Fibroblast of skin of right quadriceps (primary cell): ENCODE measurements at regions not wholly inside any gene's neighbourhood (a gene's known extent, or its start where the extent isn't known, plus 50 kb on each side); places are given as distances from the start of the nearest gene placed in this dataset.
A peak's percentile ranks its signal among the peaks of the same experiment; 100 is the strongest.
"Not testable (repeated sequence)": the region's sequence is repeated elsewhere in the genome, so short reads cannot be mapped to it uniquely, and the experiment has no call there.

Experiments used
- DNase-seq: peaks from one replicate; pipeline ENCODE4 v3.0.0-alpha.2; 2013

DNA sequence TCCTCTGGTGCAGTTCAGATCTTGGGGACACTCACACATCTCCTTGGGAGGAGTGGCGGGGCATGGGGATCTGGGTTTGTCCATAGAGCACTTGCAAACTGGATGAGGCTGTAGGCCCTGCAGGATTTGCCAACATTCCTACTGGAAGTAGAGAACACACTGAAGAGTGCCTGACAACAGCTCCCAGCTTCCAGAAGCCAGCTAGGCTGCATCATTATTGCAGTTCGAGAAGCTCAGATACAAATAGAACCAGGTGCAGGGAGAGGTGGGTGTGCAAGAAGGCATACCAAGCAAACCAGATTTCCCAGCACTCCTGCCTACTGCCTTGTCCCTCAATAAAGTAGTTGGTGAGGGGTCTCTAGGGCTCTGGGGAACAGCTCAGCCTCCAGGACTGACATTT lies 52.5 kb downstream of the RHOB start:
- no peak for DNase-seq

DNA sequence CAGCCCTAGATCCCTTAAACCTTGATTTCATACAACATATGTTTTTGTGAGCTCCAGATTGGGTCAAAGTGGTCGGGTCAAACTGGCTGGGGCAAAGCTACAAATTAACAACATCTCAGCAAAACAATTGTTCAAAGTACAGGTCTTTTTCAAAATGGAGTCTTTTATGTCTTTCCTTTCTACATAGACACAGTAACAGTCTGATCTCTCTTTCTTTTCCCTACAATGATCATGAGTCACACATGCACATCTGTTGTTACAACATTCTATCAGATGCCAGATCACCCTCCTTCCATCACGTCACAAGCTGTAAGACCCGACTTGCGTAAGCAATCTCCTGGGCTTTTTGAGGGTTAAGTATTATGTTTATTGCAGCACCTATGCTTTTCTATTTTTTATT lies 55.1 kb downstream of the RHOB start:
- DNase-seq, result peak; percentile 98

DNA sequence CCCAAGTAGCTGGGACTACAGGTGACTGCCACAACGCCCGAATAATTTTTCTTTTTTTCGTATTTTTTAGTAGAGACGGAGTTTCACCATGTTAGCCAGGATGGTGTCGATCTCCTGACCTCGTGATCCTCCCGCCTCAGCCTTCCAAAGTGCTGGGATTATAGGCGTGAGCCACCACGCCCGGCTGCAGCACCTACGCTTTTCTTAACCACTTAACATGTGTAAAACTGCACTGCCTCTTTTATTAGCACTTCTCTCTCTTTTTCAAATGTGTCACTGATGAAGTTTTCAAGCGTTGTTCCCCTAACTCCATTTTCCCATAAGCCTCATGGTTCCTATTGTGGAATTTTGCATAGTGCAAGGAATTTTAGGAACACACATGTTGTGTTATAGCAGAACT lies 55.6 kb downstream of the RHOB start:
- not testable (repeated sequence) for DNase-seq

DNA sequence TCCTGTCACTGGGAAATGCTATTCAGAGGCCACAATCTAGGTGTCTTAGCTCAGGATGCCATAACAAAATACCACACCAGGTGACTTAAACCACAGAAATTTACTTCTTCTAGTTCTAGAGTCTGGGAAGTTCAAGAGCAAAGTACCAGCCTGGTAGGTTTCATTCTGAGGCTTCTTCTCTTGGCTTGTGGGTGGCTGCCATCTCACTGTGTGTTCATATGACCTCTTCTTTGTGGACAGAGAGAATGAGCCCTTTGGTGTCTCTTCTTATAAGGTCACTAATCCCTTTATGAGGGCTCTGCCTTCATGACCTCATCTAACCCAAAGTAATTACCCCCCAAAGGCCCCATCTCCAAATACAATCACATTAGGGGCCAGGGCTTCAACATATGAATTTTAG lies 57.3 kb downstream of the RHOB start:
- DNase-seq, result no peak

DNA sequence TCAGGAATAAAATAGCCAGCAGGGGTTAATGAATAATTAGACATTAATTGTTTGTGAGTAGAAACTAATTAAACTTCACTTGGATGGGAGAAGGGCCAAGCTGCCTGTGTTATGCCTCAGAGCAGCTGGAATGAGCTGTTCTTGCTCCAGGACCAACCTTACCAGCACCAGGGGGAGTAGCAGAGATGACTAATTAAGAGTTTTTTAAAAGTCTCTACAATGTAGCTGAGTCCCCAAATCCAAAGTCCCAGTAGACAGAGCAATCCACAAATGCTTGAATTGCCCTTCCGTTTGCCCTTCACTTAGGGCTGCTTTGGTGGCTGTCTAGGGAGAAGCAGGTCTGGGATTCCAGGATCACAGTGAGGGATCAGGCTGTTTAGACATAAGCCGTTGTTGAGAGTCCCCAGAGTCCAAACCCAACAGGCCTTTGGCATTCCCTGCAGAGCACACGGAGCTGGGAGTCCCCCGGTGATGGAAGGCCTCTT lies 59.4 kb downstream of the RHOB start:
- DNase-seq, result peak; percentile 64

DNA sequence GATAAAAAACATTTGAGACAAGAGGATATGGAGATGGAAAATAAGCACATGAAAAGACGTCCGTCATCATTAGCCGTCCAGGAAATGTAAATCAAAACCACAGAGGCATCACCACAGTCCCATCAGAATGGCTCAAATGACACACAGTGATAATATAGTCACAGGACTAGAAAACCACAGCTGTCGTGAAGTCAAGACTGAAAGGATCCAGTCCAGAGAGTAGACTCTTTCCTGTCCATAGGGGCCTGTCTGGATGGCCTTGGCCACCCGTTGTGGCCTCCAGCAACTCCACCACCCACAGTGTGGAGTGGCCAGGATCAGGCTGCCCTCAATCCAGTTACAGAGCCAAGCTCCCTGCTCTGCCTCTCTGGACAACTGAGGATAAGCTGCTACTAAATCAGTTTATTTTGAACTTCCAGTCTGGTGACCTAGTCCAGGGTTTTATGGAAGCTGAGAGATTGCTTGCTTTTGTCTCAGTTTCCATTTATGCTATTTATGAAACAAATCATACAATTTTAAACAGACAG lies 60.4 kb downstream of the RHOB start:
- DNase-seq, result peak; percentile 34

DNA sequence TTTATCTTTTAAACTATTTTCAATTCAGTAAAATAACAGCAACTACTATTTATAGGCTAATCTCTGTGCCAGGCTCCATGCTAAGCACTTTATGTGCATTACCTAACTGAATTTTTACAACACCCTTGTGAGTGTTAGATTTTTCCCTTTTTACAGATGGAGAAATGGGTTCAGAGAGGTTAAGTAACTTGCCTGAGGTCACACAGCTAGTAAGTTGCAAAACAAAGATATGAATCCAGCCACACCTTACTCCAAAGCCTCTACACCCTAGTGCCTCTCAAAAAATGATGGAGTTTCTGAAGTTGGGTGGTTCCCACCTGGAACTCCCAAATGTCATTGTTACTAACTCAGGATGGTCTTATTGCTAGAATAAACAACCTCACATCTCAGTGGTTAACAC lies 60.8 kb downstream of the RHOB start:
- no peak for DNase-seq

DNA sequence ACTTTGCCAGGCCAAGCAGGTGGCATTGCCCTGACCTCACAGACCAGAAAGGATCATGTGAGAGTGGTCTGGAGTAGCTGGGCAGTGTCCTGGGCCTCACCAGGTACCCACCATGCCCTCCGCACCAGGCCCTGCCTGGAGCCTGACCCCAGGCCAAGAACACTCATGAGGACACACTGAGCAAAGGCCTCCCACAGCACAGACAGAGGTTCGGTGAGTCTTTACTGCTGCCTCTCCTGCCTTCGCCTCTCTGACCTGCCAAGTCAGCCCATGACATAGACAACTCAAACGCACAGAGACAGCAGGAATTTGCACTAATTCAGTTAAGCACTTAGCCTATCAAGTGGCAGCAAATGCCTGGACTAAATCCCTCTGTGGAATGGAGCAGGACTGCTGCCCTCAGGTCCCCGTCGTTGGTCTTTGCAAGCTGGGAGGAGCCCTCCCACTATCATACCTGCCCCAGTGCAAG lies 62.5 kb downstream of the RHOB start:
- DNase-seq, result no peak

DNA sequence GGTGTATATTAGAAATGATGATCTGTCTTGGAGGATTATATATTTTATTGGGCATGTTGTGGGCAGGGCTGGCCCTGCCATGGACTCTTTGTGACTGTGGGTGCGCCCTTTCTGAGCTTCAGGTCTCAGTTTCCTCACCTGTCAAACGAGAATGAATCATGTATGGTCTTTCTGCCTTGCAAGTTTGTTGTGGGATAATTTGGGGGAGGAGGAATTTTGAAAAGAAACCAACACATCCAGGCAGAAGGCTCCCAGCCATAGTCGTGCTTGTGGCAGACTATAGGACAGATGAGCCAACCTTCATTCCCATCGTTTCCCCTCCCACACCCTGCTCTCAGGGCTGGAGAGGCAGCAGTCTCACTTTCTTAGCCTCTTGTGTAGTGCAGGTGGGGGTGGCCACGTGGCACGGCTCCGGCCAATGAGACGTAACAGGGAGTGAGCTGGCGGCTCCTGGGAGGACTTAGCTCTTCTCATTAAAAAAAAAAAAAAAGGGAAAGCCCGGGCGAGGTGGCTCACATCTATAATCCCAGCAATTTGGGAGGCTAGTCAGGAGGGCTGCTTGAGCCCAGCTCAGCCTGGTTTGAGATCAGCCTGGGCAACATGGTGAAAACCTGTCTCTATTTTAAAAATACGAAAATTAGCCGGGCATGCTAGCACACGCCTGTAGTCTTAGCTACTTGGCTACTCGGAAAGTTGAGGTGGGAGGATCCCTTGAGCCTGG lies 63.1 kb downstream of the RHOB start:
- peak; percentile 32 for DNase-seq

DNA sequence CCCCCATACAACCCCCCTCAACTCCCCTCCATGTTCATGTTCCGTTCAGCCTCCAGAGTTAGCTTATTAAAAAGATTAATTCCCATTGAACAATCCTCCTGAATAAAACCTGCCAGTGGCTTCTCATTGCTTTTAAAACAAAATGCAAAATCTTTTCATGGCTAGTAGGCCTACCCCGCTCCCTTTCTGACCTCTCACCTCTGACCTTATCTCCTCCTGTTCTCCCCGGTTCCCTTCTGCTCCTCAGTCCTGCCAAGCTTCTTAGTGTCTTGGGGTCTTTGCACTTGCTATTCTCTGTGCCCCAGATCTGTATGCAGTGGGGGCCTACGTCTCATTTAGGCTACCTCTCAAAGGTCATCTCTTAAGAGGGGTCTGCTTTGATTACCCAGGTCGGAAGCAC lies 64.3 kb downstream of the RHOB start:
- DNase-seq, result no peak

DNA sequence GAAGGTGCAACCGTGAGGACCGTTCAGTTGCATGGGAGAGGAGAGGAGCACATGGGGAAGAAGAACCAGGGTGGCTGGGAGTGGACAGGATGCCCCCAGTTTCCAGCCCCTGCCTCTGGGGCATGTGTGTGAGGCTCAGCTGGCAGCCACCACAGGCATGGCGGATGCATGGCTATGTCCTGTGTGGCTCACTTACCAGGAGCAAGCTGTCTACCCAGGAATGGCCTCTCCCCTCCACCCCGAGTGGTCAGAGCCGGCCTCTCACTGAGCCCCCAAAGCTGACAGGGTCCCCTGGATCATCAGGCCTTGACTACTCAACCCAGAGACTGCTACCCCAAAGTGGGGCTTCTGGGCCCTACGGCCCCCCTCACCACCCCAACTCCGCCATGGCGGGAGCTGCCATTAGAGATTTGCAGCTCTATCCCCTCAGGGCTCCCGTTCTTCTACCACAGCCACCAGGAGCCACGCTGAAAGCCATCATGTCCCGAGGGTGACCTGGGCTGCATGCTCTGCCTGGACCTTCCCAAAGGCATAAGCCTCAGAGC lies 65.3 kb downstream of the RHOB start:
- DNase-seq, result no peak

DNA sequence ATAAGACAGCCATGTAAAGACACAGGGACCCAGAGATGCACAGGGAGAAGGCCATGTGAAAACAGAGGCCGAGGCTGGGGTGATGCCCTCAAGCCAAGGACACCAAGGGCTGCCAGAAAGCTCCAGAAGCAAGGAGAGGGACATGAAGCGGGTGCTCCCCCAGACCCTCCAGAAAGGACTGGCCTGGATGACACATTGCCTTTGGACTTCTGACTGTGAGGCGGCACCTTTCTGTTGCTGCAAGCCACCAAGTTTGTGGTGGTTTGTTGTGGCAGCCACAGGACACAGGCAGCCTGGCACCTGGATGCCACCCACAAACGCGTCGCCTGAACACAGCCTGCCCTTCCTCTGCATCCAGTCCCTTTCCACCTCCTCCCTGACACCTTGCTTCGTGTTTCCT lies 67.1 kb downstream of the RHOB start:
- DNase-seq, result no peak

DNA sequence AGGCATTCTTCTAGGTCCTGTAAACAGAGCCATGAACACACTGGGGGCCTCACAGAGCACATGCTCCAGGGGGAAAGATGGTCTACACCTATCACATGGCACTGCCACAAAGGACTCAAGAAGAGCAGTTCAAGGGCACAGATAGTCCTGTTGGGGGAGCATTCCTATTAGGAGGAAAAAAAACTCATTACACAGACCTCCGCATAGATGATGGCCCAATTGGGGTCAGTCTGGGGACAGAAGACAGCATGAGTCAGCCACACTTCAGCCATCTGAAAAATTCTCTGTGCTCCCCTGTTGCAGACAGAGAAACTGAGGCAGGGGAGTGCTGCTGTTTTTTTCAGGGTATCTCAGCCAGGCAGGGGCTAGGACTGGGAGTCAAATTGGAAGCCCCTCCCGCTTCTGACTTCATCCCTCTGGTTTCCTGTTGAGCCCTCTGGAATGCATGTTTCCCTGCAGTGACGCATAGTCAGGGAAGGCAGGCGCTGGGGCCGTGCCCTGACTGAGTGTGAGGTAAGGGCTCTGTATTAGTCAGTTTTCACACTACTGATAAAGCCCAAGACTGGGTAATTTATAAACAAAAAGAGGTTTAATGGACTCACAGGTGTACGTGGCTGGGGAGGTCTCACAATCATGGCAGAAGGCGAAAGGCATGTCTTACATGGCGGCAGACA lies 67.9 kb downstream of the RHOB start:
- peak; percentile 96 for DNase-seq

DNA sequence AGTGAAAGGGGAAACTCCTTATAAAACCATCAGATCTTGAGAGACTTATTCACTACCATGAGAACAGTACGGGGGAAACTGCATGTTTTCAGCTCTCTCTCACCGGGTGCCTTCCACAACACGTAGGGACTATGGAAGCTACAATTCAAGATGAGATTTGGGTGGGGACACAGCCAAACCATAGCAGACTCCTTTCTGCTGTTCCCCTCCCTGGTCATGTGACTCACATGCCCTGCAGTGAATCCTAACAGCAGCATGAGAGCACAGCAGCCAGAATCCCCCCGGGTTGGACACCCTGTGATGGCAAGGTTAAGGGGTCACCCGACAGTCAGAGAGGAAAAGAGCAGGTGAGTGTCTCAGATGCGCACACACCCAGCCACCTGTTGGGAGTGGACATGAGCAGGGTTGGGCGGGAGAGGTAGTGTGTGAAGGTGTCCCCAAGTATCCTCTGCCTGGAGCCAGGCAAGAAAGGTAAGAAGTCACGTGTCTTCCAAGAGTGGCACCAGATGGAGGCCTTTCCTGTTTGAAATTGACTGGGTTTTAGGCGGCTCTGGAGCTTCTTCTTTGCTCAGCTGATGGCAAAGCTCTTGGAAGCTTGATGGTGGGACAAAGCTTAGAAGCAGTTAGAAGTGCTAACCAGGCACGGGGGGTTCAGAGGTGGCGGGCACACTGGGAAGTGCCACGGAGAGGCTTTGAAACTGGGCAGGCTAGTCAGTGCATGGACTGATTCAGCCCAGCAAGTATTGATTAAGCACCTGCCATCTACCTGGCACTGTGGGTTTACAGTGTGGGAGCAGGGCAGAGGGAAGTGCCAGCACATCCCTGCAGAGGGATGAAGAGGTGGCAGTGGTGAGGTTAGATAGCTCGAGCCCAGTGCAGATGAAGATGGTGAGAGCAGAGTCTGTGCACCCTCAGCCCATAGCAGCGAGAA lies 68.7 kb downstream of the RHOB start:
- DNase-seq, result no peak

DNA sequence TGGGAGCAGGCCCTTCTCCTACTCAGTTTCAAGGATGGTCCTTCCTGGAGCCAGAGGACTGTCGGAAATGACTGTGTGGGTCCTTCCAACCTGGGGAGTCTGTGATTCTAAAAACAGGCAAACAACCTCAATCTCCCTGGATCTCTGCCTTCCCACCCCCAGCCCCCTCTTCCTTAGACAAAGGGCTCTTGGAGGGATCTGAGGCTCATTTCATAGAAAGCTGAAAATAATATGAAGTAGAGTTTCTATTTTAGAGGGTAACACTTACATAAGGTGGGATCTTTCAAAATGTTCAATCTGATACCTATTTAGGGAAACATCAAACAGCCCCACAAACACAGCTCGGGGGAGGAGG lies 69.4 kb downstream of the RHOB start:
- DNase-seq, result no peak

DNA sequence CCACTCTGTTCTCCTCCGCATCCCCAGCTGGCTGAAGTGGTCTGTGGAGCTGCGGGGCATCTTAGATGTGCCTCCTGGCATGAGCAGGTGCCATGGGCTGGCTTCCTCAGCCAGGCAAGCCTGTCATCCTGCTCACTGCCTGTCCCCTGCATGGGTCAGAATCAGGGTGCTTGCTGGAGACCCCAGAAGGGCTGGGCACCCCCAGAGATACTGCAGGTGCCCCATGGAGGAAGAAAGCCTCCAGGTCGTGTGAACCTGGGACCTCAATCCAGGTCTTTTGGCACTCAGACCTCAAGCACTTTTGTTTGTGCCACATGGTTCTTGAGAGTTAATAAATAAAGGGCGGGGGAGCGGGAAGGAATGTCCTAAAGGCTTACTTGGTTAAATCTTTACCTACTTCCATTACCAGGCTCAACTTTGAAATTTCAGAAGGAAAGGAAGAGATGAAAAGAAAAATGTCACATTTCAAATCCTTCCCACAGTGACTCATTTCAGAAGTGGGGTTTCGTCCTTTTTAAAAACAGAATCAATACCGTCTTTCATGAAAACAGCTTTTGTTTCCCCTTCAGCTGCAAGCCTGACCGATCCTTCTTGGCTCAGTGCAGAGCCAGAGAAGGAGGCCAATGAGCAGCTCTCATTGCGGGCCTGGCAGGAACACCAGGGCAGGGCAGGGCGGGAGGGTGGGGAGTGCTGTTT lies 69.9 kb downstream of the RHOB start:
- no peak for DNase-seq

DNA sequence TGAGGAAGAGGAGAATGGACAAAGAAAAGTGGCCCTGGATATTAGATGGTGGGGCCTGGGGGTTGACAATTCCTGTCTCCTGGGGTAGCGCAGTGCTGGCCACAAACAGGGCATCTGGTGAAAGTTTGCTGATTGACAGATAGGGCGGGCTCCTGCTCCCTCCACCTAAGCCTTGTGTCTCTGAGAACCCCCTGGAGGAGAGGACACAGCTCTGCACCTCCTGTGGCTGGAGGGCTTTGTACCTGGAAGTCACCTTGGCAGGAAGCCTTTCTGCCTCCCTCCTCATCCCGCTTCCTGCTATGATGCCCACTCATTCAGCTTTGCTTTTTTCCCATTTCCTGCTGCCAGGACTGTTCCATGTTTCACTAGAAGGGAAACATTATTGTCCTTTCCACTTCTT lies 72.4 kb downstream of the RHOB start:
- DNase-seq, result no peak

DNA sequence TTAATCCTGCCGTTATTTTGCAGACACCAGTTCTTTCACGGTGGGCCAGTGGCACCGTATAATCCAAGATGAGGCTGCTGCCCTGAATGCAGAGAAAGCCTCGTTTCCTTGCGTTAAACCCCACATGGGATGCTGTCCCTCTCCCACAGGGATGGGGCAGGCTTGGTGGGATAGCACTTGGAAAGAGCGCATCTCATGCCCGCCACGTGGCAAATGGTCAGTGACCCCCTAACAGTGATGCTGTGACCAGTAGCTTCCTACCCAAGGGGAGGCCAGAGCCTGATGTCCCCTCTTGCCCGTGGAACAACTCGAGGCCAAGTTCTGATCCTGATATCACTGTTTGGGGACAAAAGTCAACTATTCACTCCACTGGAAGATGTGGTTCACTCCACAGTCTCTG lies 73.3 kb downstream of the RHOB start:
- no peak for DNase-seq

DNA sequence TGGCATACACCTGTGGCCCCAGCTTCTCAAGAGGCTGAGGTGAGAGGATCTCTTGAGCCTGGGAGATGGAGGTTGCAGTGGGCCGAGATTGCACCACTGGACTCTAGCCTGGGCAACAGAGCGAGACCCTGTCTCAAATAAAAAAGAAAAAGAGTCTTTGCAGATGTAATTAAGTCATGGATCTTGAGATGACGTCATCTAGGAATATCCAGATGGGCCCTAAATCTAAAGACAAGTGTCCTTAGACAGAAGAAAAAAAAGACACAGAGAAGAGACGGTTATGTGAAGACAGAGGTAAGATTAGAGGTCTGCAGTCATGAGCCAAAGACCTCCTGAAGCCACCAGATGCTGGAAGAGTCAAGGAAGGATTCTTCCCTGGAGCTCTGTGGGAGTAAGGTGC lies 74.3 kb downstream of the RHOB start:
- DNase-seq, result no peak

DNA sequence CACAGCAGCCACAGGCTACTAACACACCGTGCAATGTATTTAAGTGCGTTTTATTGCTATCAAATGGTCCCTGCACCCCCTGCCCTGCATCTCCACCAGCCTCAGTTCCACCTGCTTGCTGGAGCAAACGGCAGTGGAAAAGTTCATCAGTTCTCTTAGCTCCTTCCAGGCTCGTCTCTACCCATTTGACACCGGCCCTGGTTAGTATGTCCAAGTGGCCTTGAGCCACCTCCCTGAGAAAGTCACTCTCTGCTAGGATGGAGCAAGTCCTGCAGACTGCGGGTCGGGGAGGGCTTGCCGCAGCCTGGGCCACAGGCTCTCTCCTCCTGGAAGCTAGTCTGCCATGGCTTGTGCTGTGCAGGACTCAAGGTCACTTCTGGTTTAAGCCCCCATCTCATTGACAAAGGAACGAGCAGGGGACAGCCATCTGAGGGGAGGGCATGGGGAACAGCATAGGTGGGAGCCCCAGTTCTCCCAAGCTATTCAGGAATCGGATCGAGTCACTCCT lies 74.9 kb downstream of the RHOB start:
- no peak for DNase-seq

DNA sequence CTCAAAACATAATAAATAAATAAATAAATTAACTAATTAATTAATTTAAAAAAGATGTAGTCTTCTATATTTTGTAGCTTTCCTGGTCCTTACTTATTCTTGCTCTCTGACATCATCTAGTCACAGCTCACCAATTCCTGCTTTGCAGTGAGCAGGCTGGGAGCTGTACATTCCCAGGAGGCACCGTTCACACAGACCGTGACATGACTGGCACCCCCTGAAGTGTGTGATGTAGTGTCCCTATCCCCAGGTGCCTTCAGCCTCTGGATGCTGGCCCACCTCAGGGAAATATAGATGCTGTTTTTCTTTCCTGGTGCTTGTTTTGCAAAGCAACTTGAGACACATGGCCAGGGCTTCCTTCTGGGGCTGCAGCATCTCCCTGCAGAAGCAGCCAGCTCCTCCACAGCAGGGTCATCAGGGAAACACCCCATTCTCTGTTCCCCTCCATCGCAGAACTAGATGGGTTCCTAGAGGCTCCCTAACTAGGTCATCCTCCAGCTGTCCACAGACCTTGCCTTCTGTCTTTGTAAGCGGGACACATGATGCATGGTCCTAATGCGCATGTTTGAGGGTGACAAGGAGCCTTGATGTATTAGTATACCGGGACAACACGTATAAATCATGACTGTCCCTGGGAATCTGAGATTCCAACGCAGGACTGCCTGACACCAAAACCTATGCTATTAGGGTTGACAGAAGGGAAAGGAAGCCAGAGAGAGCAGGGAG lies 76.4 kb downstream of the RHOB start:
- DNase-seq, result no peak

DNA sequence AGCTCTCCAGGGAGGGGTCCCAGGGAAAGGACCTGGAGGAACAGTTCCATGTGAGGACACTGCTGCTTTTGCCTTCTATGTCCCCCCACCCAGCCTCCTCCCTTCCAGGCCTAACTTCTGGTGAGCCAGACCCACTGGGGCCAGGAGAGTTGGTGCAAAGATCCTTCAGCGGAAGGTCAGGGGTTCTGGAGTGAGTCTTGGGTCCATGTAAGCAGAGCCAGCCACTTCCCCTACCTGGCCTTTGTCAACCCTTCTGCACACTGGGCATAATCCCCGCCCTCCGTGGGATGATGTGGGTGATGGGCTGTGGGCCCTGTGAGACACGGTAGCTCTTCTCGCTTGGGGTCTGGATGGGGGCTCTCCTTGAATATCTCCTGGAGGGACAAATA lies 76.9 kb downstream of the RHOB start:
- DNase-seq, result no peak
